Neural cell (in vitro differentiated cells): ENCODE measurements at regions not wholly inside any gene's neighbourhood (a gene's known extent, or its start where the extent isn't known, plus 50 kb on each side); places are given as distances from the start of the nearest gene placed in this dataset.

ENCODE experiments used
- H2AFZ ChIP-seq: fragments of 200-600, 300-800 bp; sonication (generic), shearing (Covaris generic); 2 replicates; pipeline ENCODE4 v1.6.0; 2014; ENCODE audit warnings: low read depth, mild to moderate bottlenecking, antibody characterized with exemption, low read length, moderate library complexity
- H3F3A ChIP-seq: fragments of 200-600 bp; shearing (Covaris generic); 2 replicates; pipeline ENCODE4 v1.6.1; 2016; ENCODE audit warnings: mild to moderate bottlenecking, moderate library complexity, mixed read lengths, antibody characterized with exemption, low read length; ENCODE audit not compliant: insufficient read depth, poor library complexity, severe bottlenecking
- H3K27ac ChIP-seq: fragments of 200-600, 300-800 bp; sonication (generic), shearing (Covaris generic); 2 replicates; pipeline ENCODE4 v1.5.1; 2014; ENCODE audit warnings: mild to moderate bottlenecking, low read length, moderate library complexity
- H3K27me3 ChIP-seq: fragments of 300-800, 200-600 bp; sonication (generic), shearing (Covaris generic); 2 replicates; pipeline ENCODE4 v1.6.0; 2014; ENCODE audit warnings: mild to moderate bottlenecking, low read depth, low read length, moderate library complexity; ENCODE audit not compliant: insufficient read depth
- H3K36me3 ChIP-seq: fragments of 300-800, 200-600 bp; sonication (generic), shearing (Covaris generic); 2 replicates; pipeline ENCODE4 v1.5.1; 2014; ENCODE audit warnings: mild to moderate bottlenecking, antibody characterized with exemption, low read length, moderate library complexity; ENCODE audit not compliant: insufficient read depth
- H3K4me2 ChIP-seq: fragments of 300-800, 200-600 bp; sonication (generic), shearing (Covaris generic); 2 replicates; pipeline ENCODE4 v1.6.0; 2014; ENCODE audit warnings: mild to moderate bottlenecking, low read length
- H3K4me3 ChIP-seq: fragments of 300-800, 200-600 bp; sonication (generic), shearing (Covaris generic); 2 replicates; pipeline ENCODE4 v1.5.1; 2014; ENCODE audit warnings: mild to moderate bottlenecking, low read length, moderate library complexity
- H3K79me2 ChIP-seq: fragments of 200-600 bp; shearing (Covaris generic); replicated peaks from 2 replicates; pipeline ENCODE4 v1.6.0; 2014; ENCODE audit warnings: mild to moderate bottlenecking, low read length, moderate library complexity; ENCODE audit not compliant: insufficient read depth
- H3K9ac ChIP-seq: fragments of 300-800, 200-600 bp; sonication (generic), shearing (Covaris generic); 2 replicates; pipeline ENCODE4 v1.6.1; 2016; ENCODE audit warnings: mild to moderate bottlenecking, low read length, mixed read lengths
- H3K9me2 ChIP-seq: fragments of 200-600 bp; shearing (Covaris generic); 2 replicates; pipeline ENCODE4 v1.6.1; 2016; ENCODE audit warnings: mild to moderate bottlenecking, low read length, mixed read lengths; ENCODE audit not compliant: insufficient read depth
- H3K9me3 ChIP-seq: fragments of 200-600, 300-800 bp; sonication (generic), shearing (Covaris generic); 2 replicates; pipeline ENCODE4 v1.6.1; 2016; ENCODE audit warnings: mild to moderate bottlenecking, mixed run types, low read length, moderate library complexity, mixed read lengths
- H4K20me1 ChIP-seq: fragments of 200-600 bp; shearing (Covaris generic); 2 replicates; pipeline ENCODE4 v1.6.1; 2016; ENCODE audit warnings: mild to moderate bottlenecking, mixed run types; ENCODE audit not compliant: insufficient read depth
- EP300 ChIP-seq: fragments of 450-650 bp; conservative IDR thresholded peaks from 2 replicates; pipeline ENCODE4 v1.6.1; 2014; ENCODE audit warnings: antibody characterized with exemption, mild to moderate bottlenecking, moderate library complexity; ENCODE audit not compliant: poor library complexity, severe bottlenecking
- EZH2 ChIP-seq: fragments of 200-600, 300-800 bp; shearing (Covaris generic), sonication (generic); IDR thresholded peaks from 2 replicates; pipeline ENCODE4 v1.6.1; 2014; ENCODE audit warnings: antibody characterized with exemption, low read length, borderline replicate concordance, mild to moderate bottlenecking; ENCODE audit not compliant: insufficient read depth, poor library complexity, severe bottlenecking
- MXI1 ChIP-seq: fragments of 450-650 bp; conservative IDR thresholded peaks from 2 replicates; pipeline ENCODE4 v1.6.1; 2014; ENCODE audit warnings: antibody characterized with exemption, mild to moderate bottlenecking; ENCODE audit not compliant: poor library complexity, severe bottlenecking
- POLR2AphosphoS5 ChIP-seq: IDR thresholded peaks from 2 replicates; pipeline ENCODE4 v1.6.1; 2012
- RAD21 ChIP-seq: fragments of 450-650 bp; conservative IDR thresholded peaks from 2 replicates; pipeline ENCODE4 v1.6.1; 2014; ENCODE audit warnings: antibody characterized with exemption, mild to moderate bottlenecking, moderate library complexity
- SMC3 ChIP-seq: fragments of 450-650 bp; conservative IDR thresholded peaks from 2 replicates; pipeline ENCODE4 v1.6.1; 2014; ENCODE audit warnings: antibody characterized with exemption, mild to moderate bottlenecking, moderate library complexity; ENCODE audit not compliant: poor library complexity
- TAF1 ChIP-seq: IDR thresholded peaks from 2 replicates; pipeline ENCODE4 v1.6.1; 2012; ENCODE audit warnings: low read depth
- TF ChIP-seq, protein P1 (sequence below): IDR thresholded peaks from 2 replicates; pipeline ENCODE4 v1.6.1; 2012; ENCODE audit warnings: borderline replicate concordance
- TF ChIP-seq, protein P2 (sequence below): fragments of 450-650 bp; IDR thresholded peaks from 2 replicates; pipeline ENCODE4 v1.5.1; 2014; ENCODE audit warnings: antibody characterized with exemption, mild to moderate bottlenecking, moderate library complexity; ENCODE audit not compliant: poor library complexity, severe bottlenecking

DNA sequence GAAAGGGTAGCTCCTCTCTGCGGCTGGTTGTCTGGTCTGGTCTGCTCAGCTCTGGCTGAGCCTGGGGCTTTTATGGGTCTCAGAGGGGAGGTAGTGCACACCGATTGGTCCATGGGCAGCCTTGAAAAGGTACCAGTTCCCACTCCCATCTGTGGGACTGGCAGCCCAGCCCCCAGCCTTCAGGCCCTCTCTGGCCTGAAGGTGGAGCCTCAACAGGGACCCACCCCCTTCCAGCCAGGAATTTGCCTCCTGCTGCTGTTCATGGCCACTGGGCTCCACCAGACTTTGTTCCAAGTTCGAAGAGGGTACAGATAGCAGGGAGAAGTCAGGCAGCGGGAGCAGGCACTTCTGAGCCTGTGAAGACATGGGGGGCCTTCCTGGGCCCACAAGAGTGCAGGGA is 165.3 kb upstream of the SLC27A6 start:
- H3K4me3 ChIP-seq = no peak overlapping the region
- no peaks in the 10 kb centered on the region for H3F3A ChIP-seq
- TF ChIP-seq EP300 (no peak), SMC3 (no peak), POLR2AphosphoS5 (no peak), EZH2 (no peak), MXI1 (no peak), RAD21 (no peak), TAF1 (no peak)
- TF ChIP-seq, protein P1, sequence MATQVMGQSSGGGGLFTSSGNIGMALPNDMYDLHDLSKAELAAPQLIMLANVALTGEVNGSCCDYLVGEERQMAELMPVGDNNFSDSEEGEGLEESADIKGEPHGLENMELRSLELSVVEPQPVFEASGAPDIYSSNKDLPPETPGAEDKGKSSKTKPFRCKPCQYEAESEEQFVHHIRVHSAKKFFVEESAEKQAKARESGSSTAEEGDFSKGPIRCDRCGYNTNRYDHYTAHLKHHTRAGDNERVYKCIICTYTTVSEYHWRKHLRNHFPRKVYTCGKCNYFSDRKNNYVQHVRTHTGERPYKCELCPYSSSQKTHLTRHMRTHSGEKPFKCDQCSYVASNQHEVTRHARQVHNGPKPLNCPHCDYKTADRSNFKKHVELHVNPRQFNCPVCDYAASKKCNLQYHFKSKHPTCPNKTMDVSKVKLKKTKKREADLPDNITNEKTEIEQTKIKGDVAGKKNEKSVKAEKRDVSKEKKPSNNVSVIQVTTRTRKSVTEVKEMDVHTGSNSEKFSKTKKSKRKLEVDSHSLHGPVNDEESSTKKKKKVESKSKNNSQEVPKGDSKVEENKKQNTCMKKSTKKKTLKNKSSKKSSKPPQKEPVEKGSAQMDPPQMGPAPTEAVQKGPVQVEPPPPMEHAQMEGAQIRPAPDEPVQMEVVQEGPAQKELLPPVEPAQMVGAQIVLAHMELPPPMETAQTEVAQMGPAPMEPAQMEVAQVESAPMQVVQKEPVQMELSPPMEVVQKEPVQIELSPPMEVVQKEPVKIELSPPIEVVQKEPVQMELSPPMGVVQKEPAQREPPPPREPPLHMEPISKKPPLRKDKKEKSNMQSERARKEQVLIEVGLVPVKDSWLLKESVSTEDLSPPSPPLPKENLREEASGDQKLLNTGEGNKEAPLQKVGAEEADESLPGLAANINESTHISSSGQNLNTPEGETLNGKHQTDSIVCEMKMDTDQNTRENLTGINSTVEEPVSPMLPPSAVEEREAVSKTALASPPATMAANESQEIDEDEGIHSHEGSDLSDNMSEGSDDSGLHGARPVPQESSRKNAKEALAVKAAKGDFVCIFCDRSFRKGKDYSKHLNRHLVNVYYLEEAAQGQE = no peak
- TF ChIP-seq, protein P2, sequence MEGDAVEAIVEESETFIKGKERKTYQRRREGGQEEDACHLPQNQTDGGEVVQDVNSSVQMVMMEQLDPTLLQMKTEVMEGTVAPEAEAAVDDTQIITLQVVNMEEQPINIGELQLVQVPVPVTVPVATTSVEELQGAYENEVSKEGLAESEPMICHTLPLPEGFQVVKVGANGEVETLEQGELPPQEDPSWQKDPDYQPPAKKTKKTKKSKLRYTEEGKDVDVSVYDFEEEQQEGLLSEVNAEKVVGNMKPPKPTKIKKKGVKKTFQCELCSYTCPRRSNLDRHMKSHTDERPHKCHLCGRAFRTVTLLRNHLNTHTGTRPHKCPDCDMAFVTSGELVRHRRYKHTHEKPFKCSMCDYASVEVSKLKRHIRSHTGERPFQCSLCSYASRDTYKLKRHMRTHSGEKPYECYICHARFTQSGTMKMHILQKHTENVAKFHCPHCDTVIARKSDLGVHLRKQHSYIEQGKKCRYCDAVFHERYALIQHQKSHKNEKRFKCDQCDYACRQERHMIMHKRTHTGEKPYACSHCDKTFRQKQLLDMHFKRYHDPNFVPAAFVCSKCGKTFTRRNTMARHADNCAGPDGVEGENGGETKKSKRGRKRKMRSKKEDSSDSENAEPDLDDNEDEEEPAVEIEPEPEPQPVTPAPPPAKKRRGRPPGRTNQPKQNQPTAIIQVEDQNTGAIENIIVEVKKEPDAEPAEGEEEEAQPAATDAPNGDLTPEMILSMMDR = no peak
- H3K36me3 ChIP-seq = no peaks in the 10 kb centered on the region
- no peaks in the 10 kb centered on the region for H3K9me2 ChIP-seq
- H3K79me2 ChIP-seq = no peaks in the 10 kb centered on the region
- H4K20me1 ChIP-seq = no peaks in the 10 kb centered on the region
- H3K4me2 ChIP-seq = no peak overlapping the region
- H2AFZ ChIP-seq = no peak overlapping the region
- no peaks in the 10 kb centered on the region for H3K9me3 ChIP-seq
- H3K27ac ChIP-seq = no peak overlapping the region
- H3K9ac ChIP-seq = no peak overlapping the region
- no peaks in the 10 kb centered on the region for H3K27me3 ChIP-seq

DNA sequence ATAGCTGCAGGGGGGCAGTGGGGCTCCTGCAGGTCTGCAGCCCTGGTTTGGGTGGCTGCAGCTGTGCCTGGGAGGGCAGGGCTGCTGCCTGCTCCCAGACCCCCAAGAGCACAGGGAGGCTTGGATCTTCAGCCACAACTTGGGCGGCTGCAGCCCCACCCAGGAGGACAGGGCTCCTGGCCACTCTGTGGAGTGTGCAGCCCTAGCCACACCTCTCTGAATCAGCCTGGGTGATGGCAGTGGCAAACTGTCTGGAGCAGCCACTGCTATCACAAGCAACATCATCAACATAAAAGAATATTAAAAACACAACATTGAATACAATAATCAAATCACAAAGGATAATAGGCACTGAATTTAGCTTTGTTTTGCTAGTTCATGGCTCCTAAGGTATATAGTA is 164.9 kb upstream of the SLC27A6 start:
- Histone ChIP-seq H3F3A (no peaks in the 10 kb centered on the region), H3K4me3 (no peak overlapping the region), H3K27me3 (no peaks in the 10 kb centered on the region), H3K9me2 (no peaks in the 10 kb centered on the region), H2AFZ (no peak overlapping the region), H3K36me3 (no peaks in the 10 kb centered on the region), H3K4me2 (no peak overlapping the region), H3K9ac (no peak overlapping the region), H3K9me3 (no peaks in the 10 kb centered on the region), H4K20me1 (no peaks in the 10 kb centered on the region), H3K27ac (no peak overlapping the region), H3K79me2 (no peaks in the 10 kb centered on the region)
- TF ChIP-seq EP300 = no peak
- TF ChIP-seq RAD21 = no peak
- TF ChIP-seq TAF1 = no peak
- no peak for TF ChIP-seq POLR2AphosphoS5
- no peak for TF ChIP-seq SMC3
- TF ChIP-seq, protein P1 = no peak
- TF ChIP-seq, protein P2 = no peak
- TF ChIP-seq EZH2 = no peak
- TF ChIP-seq MXI1 = no peak
